ENCODE measurements at regions not wholly inside any gene's neighbourhood (a gene's known extent, or its start where the extent isn't known, plus 50 kb on each side); places are given as distances from the start of the nearest gene placed in this dataset.

DNA sequence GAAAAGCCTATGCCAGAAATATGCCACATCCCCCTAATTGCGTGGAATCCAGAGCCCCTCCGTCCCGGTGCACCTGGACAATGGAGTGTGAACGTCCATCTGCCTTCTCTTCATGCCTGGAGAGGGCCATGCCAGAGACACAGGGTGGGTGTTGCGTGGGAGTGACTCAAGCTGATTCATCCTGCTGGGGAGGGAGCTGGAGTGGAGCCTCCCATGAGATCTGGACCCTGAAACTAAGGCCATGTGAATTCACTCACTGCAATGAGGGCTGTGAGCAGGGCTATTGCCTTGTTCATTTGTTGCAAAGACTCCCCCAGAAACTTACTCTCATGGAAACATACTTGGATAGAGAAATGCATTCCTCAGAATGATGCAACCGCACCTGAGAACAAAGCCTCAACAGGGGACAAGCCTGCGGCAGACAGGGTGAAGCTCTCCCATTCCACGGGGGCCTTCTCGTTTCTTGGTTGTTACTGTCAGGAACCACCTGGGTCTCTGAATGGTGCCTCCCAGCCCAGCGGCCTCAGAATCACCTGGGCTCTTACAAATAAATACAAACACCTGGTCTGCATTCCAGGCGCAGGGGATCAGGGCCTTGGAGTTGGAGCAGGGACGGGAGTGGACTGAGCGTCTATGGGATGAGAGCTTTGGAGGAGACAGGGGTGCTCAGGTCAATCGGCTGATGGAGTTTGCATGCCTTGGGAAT, 1031.2 kb downstream of the BRD1 start:
- TF ChIP-seq, protein P1, sequence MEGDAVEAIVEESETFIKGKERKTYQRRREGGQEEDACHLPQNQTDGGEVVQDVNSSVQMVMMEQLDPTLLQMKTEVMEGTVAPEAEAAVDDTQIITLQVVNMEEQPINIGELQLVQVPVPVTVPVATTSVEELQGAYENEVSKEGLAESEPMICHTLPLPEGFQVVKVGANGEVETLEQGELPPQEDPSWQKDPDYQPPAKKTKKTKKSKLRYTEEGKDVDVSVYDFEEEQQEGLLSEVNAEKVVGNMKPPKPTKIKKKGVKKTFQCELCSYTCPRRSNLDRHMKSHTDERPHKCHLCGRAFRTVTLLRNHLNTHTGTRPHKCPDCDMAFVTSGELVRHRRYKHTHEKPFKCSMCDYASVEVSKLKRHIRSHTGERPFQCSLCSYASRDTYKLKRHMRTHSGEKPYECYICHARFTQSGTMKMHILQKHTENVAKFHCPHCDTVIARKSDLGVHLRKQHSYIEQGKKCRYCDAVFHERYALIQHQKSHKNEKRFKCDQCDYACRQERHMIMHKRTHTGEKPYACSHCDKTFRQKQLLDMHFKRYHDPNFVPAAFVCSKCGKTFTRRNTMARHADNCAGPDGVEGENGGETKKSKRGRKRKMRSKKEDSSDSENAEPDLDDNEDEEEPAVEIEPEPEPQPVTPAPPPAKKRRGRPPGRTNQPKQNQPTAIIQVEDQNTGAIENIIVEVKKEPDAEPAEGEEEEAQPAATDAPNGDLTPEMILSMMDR (IDR thresholded peaks at IDR 0.05; ENCODE audit: insufficient read depth, low read length, poor library complexity, severe bottlenecking), result no peak
- no peaks in the 10 kb centered on the region for H3K27me3 ChIP-seq (replicated peaks; ENCODE audit: control insufficient read depth, insufficient read depth, low read length)
- H3K4me3 ChIP-seq (replicated peaks; ENCODE audit: low read depth, low read length), result no peak overlapping the region
- DNase-seq (ENCODE audit: extremely low read depth, insufficient read length), result no peak
- no peaks in the 10 kb centered on the region for H3K36me3 ChIP-seq (ENCODE audit: control insufficient read depth, insufficient read depth, low read length)

DNA sequence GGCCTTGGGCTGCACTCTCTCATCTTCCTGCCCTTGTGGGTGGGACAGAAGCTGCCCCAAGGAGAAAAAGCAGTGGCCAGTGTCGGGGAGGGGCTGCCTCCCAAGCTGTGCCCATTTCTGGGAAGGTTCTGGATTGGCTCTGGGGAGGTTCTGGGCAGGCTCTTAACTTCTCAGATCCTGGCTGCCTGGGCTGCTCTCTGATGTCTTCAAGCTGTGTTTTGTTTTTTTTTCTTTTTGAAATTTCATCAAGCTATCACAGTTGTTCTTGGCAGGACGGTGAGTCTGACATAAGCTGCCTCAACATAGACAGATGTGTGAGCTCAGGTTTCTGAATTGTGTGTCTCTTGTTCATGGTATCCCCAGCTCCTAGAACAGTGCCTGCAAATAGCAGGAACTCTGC, 1032.0 kb downstream of the BRD1 start:
- H3K36me3 ChIP-seq (ENCODE audit: control insufficient read depth, insufficient read depth, low read length), result no peaks in the 10 kb centered on the region
- H3K27me3 ChIP-seq (replicated peaks; ENCODE audit: control insufficient read depth, insufficient read depth, low read length), result no peaks in the 10 kb centered on the region
- TF ChIP-seq, protein P1 (IDR thresholded peaks at IDR 0.05; ENCODE audit: insufficient read depth, low read length, poor library complexity, severe bottlenecking), result no peak
- DNase-seq (ENCODE audit: extremely low read depth, insufficient read length), result no peak
- no peak overlapping the region for H3K4me3 ChIP-seq (replicated peaks; ENCODE audit: low read depth, low read length)

DNA sequence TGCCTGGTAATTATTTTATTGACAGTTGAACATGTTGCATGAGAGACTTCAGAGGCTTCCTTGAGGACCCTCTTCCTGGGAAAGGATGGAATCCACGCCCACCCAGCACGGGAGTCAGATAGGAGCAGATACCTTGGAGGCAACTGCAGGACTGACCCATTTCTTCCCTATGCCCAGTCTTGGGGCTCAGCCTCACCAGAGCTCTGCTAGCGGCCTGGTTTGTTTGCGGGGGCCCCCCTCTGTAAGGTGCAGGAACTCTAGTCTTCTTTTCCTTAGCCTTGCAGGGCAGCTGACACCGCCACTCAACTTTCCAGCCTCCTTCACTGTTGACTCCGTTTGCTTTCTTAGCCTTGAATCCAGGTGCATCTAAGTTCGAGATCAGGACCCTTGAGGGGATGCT, 1032.8 kb downstream of the BRD1 start:
- H3K27me3 ChIP-seq (replicated peaks; ENCODE audit: control insufficient read depth, insufficient read depth, low read length), result no peaks in the 10 kb centered on the region
- H3K36me3 ChIP-seq (ENCODE audit: control insufficient read depth, insufficient read depth, low read length), result no peaks in the 10 kb centered on the region
- DNase-seq (ENCODE audit: extremely low read depth, insufficient read length), result no peak
- H3K4me3 ChIP-seq (replicated peaks; ENCODE audit: low read depth, low read length), result no peak overlapping the region
- TF ChIP-seq, protein P1 (IDR thresholded peaks at IDR 0.05; ENCODE audit: insufficient read depth, low read length, poor library complexity, severe bottlenecking), result no peak

DNA sequence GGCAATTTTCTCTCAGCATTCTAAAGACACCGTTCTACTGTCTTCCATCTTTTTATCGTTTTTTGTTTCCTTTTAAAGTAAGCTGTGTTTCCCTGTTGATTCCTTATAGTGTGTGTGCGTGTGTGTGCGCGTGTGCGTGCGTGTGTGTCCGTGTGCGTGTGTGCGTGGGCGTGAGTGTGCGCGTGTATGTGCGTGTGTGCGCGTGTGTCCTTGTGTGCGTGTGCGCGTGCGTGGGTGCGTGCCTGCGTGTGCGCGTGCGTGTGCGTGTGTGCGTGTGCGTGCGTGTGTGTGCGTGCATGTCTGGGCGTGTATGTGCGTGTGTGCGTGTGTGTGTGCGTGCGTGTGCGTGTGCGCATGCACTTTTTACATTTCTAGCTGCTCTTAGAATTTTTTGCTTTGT, 1033.7 kb downstream of the BRD1 start:
- H3K4me3 ChIP-seq (replicated peaks; ENCODE audit: low read depth, low read length), result no peak overlapping the region
- TF ChIP-seq, protein P1 (IDR thresholded peaks at IDR 0.05; ENCODE audit: insufficient read depth, low read length, poor library complexity, severe bottlenecking), result no peak
- no peaks in the 10 kb centered on the region for H3K36me3 ChIP-seq (ENCODE audit: control insufficient read depth, insufficient read depth, low read length)
- DNase-seq (ENCODE audit: extremely low read depth, insufficient read length), result no peak
- H3K27me3 ChIP-seq (replicated peaks; ENCODE audit: control insufficient read depth, insufficient read depth, low read length), result no peaks in the 10 kb centered on the region

DNA sequence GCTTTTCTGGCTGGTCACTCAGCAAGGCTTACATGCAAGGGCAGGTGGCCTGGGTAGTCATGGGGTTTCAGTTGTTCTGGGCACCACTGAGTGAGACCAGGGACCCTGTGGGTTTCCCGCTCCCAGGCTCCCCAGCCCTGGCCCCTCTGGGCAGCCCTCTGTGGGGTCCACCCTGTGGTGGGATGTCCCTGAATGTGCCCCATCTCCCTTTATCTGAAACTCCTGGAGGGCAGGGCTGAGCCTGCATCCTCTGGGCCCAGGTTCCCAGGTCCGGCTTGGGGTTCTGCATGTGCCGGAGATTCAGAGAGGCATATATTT, 1041.0 kb downstream of the BRD1 start:
- no peak for DNase-seq (ENCODE audit: extremely low read depth, insufficient read length)
- Histone ChIP-seq H3K27me3 (replicated peaks; ENCODE audit: control insufficient read depth, insufficient read depth, low read length) (no peaks in the 10 kb centered on the region), H3K4me3 (replicated peaks; ENCODE audit: low read depth, low read length) (no peak overlapping the region), H3K36me3 (ENCODE audit: control insufficient read depth, insufficient read depth, low read length) (no peaks in the 10 kb centered on the region)
- TF ChIP-seq, protein P1 (IDR thresholded peaks at IDR 0.05; ENCODE audit: insufficient read depth, low read length, poor library complexity, severe bottlenecking), result no peak
